ENCODE measurements at regions not wholly inside any gene's neighbourhood (a gene's known extent, or its start where the extent isn't known, plus 50 kb on each side); places are given as distances from the start of the nearest gene placed in this dataset.

GRCh38 chr2:174660984-174661675 lies 63.5 kb upstream of the WIPF1 start:
- Histone ChIP-seq H3K9me3 (ENCODE audit: insufficient read depth, low read length) (0 out of 2 replicates have a peak, but pooled peaks cover 3% of the 10 kb centered on the region), H3K27ac (ENCODE audit: low read length) (no peak overlapping the region), H2AFZ (ENCODE audit: low read depth, low read length) (no peak overlapping the region), H3K9ac (ENCODE audit: low read length) (no peak overlapping the region), H3K4me2 (ENCODE audit: low read length) (no peak overlapping the region), H3K79me2 (ENCODE audit: low read length) (no peaks in the 10 kb centered on the region), H4K20me1 (ENCODE audit: insufficient read depth, low read length) (no peaks in the 10 kb centered on the region), H3K27me3 (ENCODE audit: low read depth, low read length) (no peaks in the 10 kb centered on the region), H3K4me1 (ENCODE audit: low read length) (peaks cover 29% of the 10 kb centered on the region), H3K36me3 (replicated peaks; ENCODE audit: low read depth, low read length) (no peaks in the 10 kb centered on the region), H3K4me3 (ENCODE audit: low read length) (no peak overlapping the region)
- TF ChIP-seq EZH2phosphoT487 (IDR thresholded peaks at IDR 0.05; ENCODE audit: low read depth), result no peak
- TF ChIP-seq CTCF (IDR thresholded peaks at IDR 0.05; ENCODE audit: low read depth, low read length), result no peak

GRCh38 chr2:174659069-174659900 lies 61.7 kb upstream of the WIPF1 start:
- H3K27ac ChIP-seq (ENCODE audit: low read length), result no peak overlapping the region
- TF ChIP-seq CTCF (IDR thresholded peaks at IDR 0.05; ENCODE audit: low read depth, low read length), result no peak
- no peak for TF ChIP-seq EZH2phosphoT487 (IDR thresholded peaks at IDR 0.05; ENCODE audit: low read depth)
- no peaks in the 10 kb centered on the region for H3K27me3 ChIP-seq (ENCODE audit: low read depth, low read length)
- H3K9me3 ChIP-seq (ENCODE audit: insufficient read depth, low read length), result 0 out of 2 replicates have a peak, but pooled peaks cover 4% of the 10 kb centered on the region
- H3K4me3 ChIP-seq (ENCODE audit: low read length), result no peak overlapping the region
- no peak overlapping the region for H3K9ac ChIP-seq (ENCODE audit: low read length)
- peak overlapping the region; percentile 31 for H3K4me2 ChIP-seq (ENCODE audit: low read length)
- no peaks in the 10 kb centered on the region for H3K79me2 ChIP-seq (ENCODE audit: low read length)
- no peak overlapping the region for H2AFZ ChIP-seq (ENCODE audit: low read depth, low read length)
- no peaks in the 10 kb centered on the region for H3K36me3 ChIP-seq (replicated peaks; ENCODE audit: low read depth, low read length)
- H4K20me1 ChIP-seq (ENCODE audit: insufficient read depth, low read length), result no peaks in the 10 kb centered on the region
- H3K4me1 ChIP-seq (ENCODE audit: low read length), result peaks cover 26% of the 10 kb centered on the region

DNA sequence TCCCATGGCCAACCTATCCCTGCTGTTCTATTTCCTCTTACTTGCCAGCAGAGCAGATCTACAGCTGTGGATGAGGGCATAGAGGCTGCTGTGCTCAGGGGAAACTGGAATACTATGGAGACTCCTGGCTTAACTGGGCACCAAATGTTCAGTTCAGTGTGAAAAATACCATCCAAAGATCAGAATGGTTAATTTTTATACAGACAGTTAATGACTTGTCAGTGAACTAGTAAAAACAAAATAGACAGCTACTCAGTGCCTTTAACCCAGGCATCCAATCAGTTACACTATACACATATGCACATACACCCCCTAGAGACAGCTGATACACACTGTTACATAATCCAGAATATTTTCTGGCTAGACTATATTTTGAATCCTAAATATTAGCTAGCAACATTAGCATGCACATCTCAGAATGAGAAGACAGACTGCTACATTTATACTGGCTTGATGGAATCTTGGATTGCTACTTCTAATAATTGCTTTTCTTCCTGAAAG lies 59.1 kb upstream of the WIPF1 start:
- no peak overlapping the region for H2AFZ ChIP-seq (ENCODE audit: low read depth, low read length)
- H3K79me2 ChIP-seq (ENCODE audit: low read length), result no peaks in the 10 kb centered on the region
- H3K9ac ChIP-seq (ENCODE audit: low read length), result no peak overlapping the region
- H4K20me1 ChIP-seq (ENCODE audit: insufficient read depth, low read length), result no peaks in the 10 kb centered on the region
- H3K36me3 ChIP-seq (replicated peaks; ENCODE audit: low read depth, low read length), result no peaks in the 10 kb centered on the region
- H3K4me3 ChIP-seq (ENCODE audit: low read length), result no peak overlapping the region
- H3K4me1 ChIP-seq (ENCODE audit: low read length), result peaks cover 10% of the 10 kb centered on the region
- no peaks in the 10 kb centered on the region for H3K27me3 ChIP-seq (ENCODE audit: low read depth, low read length)
- no peak for TF ChIP-seq CTCF (IDR thresholded peaks at IDR 0.05; ENCODE audit: low read depth, low read length)
- TF ChIP-seq EZH2phosphoT487 (IDR thresholded peaks at IDR 0.05; ENCODE audit: low read depth), result no peak
- no peak overlapping the region for H3K4me2 ChIP-seq (ENCODE audit: low read length)
- H3K27ac ChIP-seq (ENCODE audit: low read length), result no peak overlapping the region
- 0 out of 2 replicates have a peak, but pooled peaks cover 4% of the 10 kb centered on the region for H3K9me3 ChIP-seq (ENCODE audit: insufficient read depth, low read length)

GRCh38 chr2:174656035-174656434 lies 58.4 kb upstream of the WIPF1 start:
- Histone ChIP-seq H2AFZ (ENCODE audit: low read depth, low read length) (no peak overlapping the region), H3K4me2 (ENCODE audit: low read length) (no peak overlapping the region), H4K20me1 (ENCODE audit: insufficient read depth, low read length) (no peaks in the 10 kb centered on the region), H3K36me3 (replicated peaks; ENCODE audit: low read depth, low read length) (no peaks in the 10 kb centered on the region), H3K9ac (ENCODE audit: low read length) (no peak overlapping the region), H3K4me3 (ENCODE audit: low read length) (no peak overlapping the region), H3K79me2 (ENCODE audit: low read length) (no peaks in the 10 kb centered on the region), H3K4me1 (ENCODE audit: low read length) (peaks cover 10% of the 10 kb centered on the region), H3K27ac (ENCODE audit: low read length) (no peak overlapping the region), H3K9me3 (ENCODE audit: insufficient read depth, low read length) (0 out of 2 replicates have a peak, but pooled peaks cover 4% of the 10 kb centered on the region), H3K27me3 (ENCODE audit: low read depth, low read length) (no peaks in the 10 kb centered on the region)
- TF ChIP-seq CTCF (IDR thresholded peaks at IDR 0.05; ENCODE audit: low read depth, low read length) (no peak), EZH2phosphoT487 (IDR thresholded peaks at IDR 0.05; ENCODE audit: low read depth) (no peak)
